ENCODE measurements at regions not wholly inside any gene's neighbourhood (a gene's known extent, or its start where the extent isn't known, plus 50 kb on each side); places are given as distances from the start of the nearest gene placed in this dataset.

GRCh38 chr4:137124278-137124932 lies 407.9 kb downstream of the PCDH18 start:
- TF ChIP-seq, protein P1, sequence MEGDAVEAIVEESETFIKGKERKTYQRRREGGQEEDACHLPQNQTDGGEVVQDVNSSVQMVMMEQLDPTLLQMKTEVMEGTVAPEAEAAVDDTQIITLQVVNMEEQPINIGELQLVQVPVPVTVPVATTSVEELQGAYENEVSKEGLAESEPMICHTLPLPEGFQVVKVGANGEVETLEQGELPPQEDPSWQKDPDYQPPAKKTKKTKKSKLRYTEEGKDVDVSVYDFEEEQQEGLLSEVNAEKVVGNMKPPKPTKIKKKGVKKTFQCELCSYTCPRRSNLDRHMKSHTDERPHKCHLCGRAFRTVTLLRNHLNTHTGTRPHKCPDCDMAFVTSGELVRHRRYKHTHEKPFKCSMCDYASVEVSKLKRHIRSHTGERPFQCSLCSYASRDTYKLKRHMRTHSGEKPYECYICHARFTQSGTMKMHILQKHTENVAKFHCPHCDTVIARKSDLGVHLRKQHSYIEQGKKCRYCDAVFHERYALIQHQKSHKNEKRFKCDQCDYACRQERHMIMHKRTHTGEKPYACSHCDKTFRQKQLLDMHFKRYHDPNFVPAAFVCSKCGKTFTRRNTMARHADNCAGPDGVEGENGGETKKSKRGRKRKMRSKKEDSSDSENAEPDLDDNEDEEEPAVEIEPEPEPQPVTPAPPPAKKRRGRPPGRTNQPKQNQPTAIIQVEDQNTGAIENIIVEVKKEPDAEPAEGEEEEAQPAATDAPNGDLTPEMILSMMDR (IDR thresholded peaks at IDR 0.05; ENCODE audit: insufficient read depth, low read length) = peak; percentile 20
- no peak for TF ChIP-seq REST (IDR thresholded peaks at IDR 0.05; ENCODE audit: insufficient replicate concordance, low read depth)
- TF ChIP-seq GABPA (IDR thresholded peaks at IDR 0.05; ENCODE audit: low read depth) = no peak
- no peak for TF ChIP-seq POLR2AphosphoS5 (IDR thresholded peaks at IDR 0.05; ENCODE audit: low read depth)
- TF ChIP-seq SPI1 (IDR thresholded peaks at IDR 0.05; ENCODE audit: borderline replicate concordance, low read depth) = no peak

Data from HL-60 (cell line).